ENCODE measurements at regions not wholly inside any gene's neighbourhood (a gene's known extent, or its start where the extent isn't known, plus 50 kb on each side); places are given as distances from the start of the nearest gene placed in this dataset.

- no peak for DNase-seq
Observed at GRCh38 chr6:6843777-6844176, 255.3 kb downstream of the LY86 start.

- DNase-seq, result no peak
Observed at GRCh38 chr6:6844530-6844929, 256.0 kb downstream of the LY86 start.

- no peak for DNase-seq
Observed at GRCh38 chr6:6845603-6846002, 257.1 kb downstream of the LY86 start.

- DNase-seq, result no peak
Observed at GRCh38 chr6:6847591-6847990, 259.1 kb downstream of the LY86 start.

GRCh38 chr6:6851059-6851948 lies 256.5 kb upstream of the RREB1 start:
- no peak for DNase-seq

GRCh38 chr6:6851949-6852261 lies 255.9 kb upstream of the RREB1 start:
- DNase-seq, result no peak

- no peak for DNase-seq
Observed at GRCh38 chr6:6856538-6857523, 250.9 kb upstream of the RREB1 start.

GRCh38 chr6:6857528-6857927 lies 250.2 kb upstream of the RREB1 start:
- no peak for DNase-seq

- no peak for DNase-seq
Observed at GRCh38 chr6:6858533-6858982, 249.2 kb upstream of the RREB1 start.

GRCh38 chr6:6859105-6859504 lies 248.7 kb upstream of the RREB1 start:
- no peak for DNase-seq

GRCh38 chr6:6859722-6860121 lies 248.0 kb upstream of the RREB1 start:
- no peak for DNase-seq

- DNase-seq, result no peak
Observed at GRCh38 chr6:6860863-6861262, 246.9 kb upstream of the RREB1 start.

- DNase-seq, result no peak
Observed at GRCh38 chr6:6861351-6861894, 246.3 kb upstream of the RREB1 start.

GRCh38 chr6:6861995-6862394 lies 245.8 kb upstream of the RREB1 start:
- no peak for DNase-seq

- no peak for DNase-seq
Observed at GRCh38 chr6:6863970-6864639, 243.7 kb upstream of the RREB1 start.

GRCh38 chr6:6865611-6866010 lies 242.2 kb upstream of the RREB1 start:
- DNase-seq, result no peak

- DNase-seq, result no peak
Observed at GRCh38 chr6:6866656-6867403, 240.9 kb upstream of the RREB1 start.

- DNase-seq, result no peak
Observed at GRCh38 chr6:6867404-6867799, 240.4 kb upstream of the RREB1 start.

GRCh38 chr6:6869094-6869493 lies 238.7 kb upstream of the RREB1 start:
- DNase-seq, result no peak

- DNase-seq, result no peak
Observed at GRCh38 chr6:6870921-6871320, 236.8 kb upstream of the RREB1 start.

GRCh38 chr6:6872459-6873344 lies 235.1 kb upstream of the RREB1 start:
- no peak for DNase-seq
